H9 (cell line): ENCODE measurements at regions not wholly inside any gene's neighbourhood (a gene's known extent, or its start where the extent isn't known, plus 50 kb on each side); places are given as distances from the start of the nearest gene placed in this dataset.

Experiments used
- DNase-seq: peaks from one replicate; pipeline ENCODE4 v3.0.0-alpha.2; 2017
- H2AFZ ChIP-seq: one replicate; pipeline ENCODE4 v1.6.1; 2013; ENCODE audit warnings: mild to moderate bottlenecking, low read length, control low read depth, moderate library complexity
- H2AK5ac ChIP-seq: 2 replicates; pipeline ENCODE4 v1.6.1; 2013; ENCODE audit warnings: low read length, control low read depth, mixed read lengths; ENCODE audit not compliant: insufficient read length
- H2BK120ac ChIP-seq: one replicate; pipeline ENCODE4 v1.6.1; 2013; ENCODE audit warnings: low read depth, mild to moderate bottlenecking, low read length, control low read depth, inconsistent platforms; ENCODE audit not compliant: poor library complexity, severe bottlenecking
- H2BK12ac ChIP-seq: 2 replicates; pipeline ENCODE4 v1.6.1; 2013; ENCODE audit warnings: low read length, control low read depth, mixed read lengths, low read depth; ENCODE audit not compliant: insufficient read length
- H2BK15ac ChIP-seq: 2 replicates; pipeline ENCODE4 v1.6.1; 2013; ENCODE audit warnings: low read depth, low read length, control low read depth
- H2BK20ac ChIP-seq: one replicate; pipeline ENCODE4 v1.6.1; 2013; ENCODE audit warnings: low read depth, mild to moderate bottlenecking, low read length, control low read depth, inconsistent platforms; ENCODE audit not compliant: poor library complexity, severe bottlenecking
- H2BK5ac ChIP-seq: 2 replicates; pipeline ENCODE4 v1.6.1; 2013; ENCODE audit warnings: low read length, control low read depth, mixed read lengths; ENCODE audit not compliant: insufficient read length
- H3K14ac ChIP-seq: 2 replicates; pipeline ENCODE4 v1.6.1; 2013; ENCODE audit warnings: low read length, control low read depth; ENCODE audit not compliant: insufficient read depth
- H3K18ac ChIP-seq: 2 replicates; pipeline ENCODE4 v1.6.1; 2013; ENCODE audit warnings: low read depth, mild to moderate bottlenecking, mixed read lengths, low read length, control low read depth; ENCODE audit not compliant: insufficient read length
- H3K23ac ChIP-seq: 2 replicates; pipeline ENCODE4 v1.6.1; 2013; ENCODE audit warnings: low read length, control low read depth, mixed read lengths, low read depth; ENCODE audit not compliant: insufficient read length
- H3K23me2 ChIP-seq: 2 replicates; pipeline ENCODE4 v1.6.1; 2013; ENCODE audit warnings: low read depth, mild to moderate bottlenecking, mixed read lengths, low read length, control low read depth; ENCODE audit not compliant: insufficient read length, poor library complexity, severe bottlenecking
- H3K27ac ChIP-seq: 2 replicates; pipeline ENCODE4 v1.5.1; 2013; ENCODE audit warnings: low read length, control low read depth, mixed read lengths, low read depth; ENCODE audit not compliant: insufficient read length
- H3K27me3 ChIP-seq: 2 replicates; pipeline ENCODE4 v1.6.1; 2013; ENCODE audit warnings: low read length, control low read depth, inconsistent platforms; ENCODE audit not compliant: insufficient read depth
- H3K4ac ChIP-seq: 2 replicates; pipeline ENCODE4 v1.6.1; 2013; ENCODE audit warnings: low read depth, mild to moderate bottlenecking, control low read depth, inconsistent platforms, low read length, moderate library complexity
- H3K4me1 ChIP-seq: 2 replicates; pipeline ENCODE4 v1.6.1; 2013; ENCODE audit warnings: low read length, control low read depth, inconsistent platforms; ENCODE audit not compliant: insufficient read depth
- H3K4me2 ChIP-seq: 2 replicates; pipeline ENCODE4 v1.6.1; 2013; ENCODE audit warnings: low read length, control low read depth, mixed read lengths; ENCODE audit not compliant: insufficient read length, insufficient read depth
- H3K56ac ChIP-seq: 2 replicates; pipeline ENCODE4 v1.6.1; 2013; ENCODE audit warnings: low read depth, mild to moderate bottlenecking, mixed read lengths, low read length, control low read depth; ENCODE audit not compliant: insufficient read length
- H3K79me1 ChIP-seq: 2 replicates; pipeline ENCODE4 v1.6.1; 2013; ENCODE audit warnings: low read depth, mild to moderate bottlenecking, moderate library complexity, low read length, control low read depth, inconsistent platforms; ENCODE audit not compliant: insufficient read depth, poor library complexity, severe bottlenecking
- H3K79me2 ChIP-seq: 2 replicates; pipeline ENCODE4 v1.6.1; 2013; ENCODE audit warnings: low read length, control low read depth, inconsistent platforms; ENCODE audit not compliant: insufficient read depth
- H3K9ac ChIP-seq: 2 replicates; pipeline ENCODE4 v1.6.1; 2013; ENCODE audit warnings: low read length, control low read depth, mixed read lengths; ENCODE audit not compliant: insufficient read length; ENCODE audit errors: extremely low read depth
- H3K9me3 ChIP-seq: one replicate; pipeline ENCODE4 v1.6.1; 2013; ENCODE audit warnings: low read depth, low read length, inconsistent platforms; ENCODE audit not compliant: control insufficient read depth
- H3T11ph ChIP-seq: one replicate; pipeline ENCODE4 v1.6.1; 2013; ENCODE audit warnings: mild to moderate bottlenecking, low read length, control low read depth, inconsistent platforms
- H4K20me1 ChIP-seq: one replicate; pipeline ENCODE4 v1.6.1; 2013; ENCODE audit not compliant: control insufficient read depth, insufficient read length, insufficient read depth
- H4K5ac ChIP-seq: 2 replicates; pipeline ENCODE4 v1.6.1; 2013; ENCODE audit warnings: low read depth, mild to moderate bottlenecking, mixed read lengths, low read length, control low read depth; ENCODE audit not compliant: insufficient read length
- H4K8ac ChIP-seq: replicated peaks from 2 replicates; pipeline ENCODE4 v1.6.1; 2013; ENCODE audit warnings: low read length, control low read depth, mixed read lengths, low read depth; ENCODE audit not compliant: insufficient read length
- H4K91ac ChIP-seq: 2 replicates; pipeline ENCODE4 v1.6.1; 2013; ENCODE audit warnings: low read depth, mild to moderate bottlenecking, moderate library complexity, mixed read lengths, low read length, control low read depth; ENCODE audit not compliant: insufficient read length
- H3K27ac Mint-ChIP-seq, 3 experiments: 2 replicates in 2 of 3; 3 replicates in 1 of 3; pipeline ENCODE4 v1.8.0; 2020 to 2021; ENCODE audit warnings: mixed read lengths in 3 of 3, mild to moderate bottlenecking in 1 of 3, moderate library complexity in 1 of 3
- H3K27me3 Mint-ChIP-seq: 2 replicates; pipeline ENCODE4 v1.8.0; 2021; ENCODE audit warnings: low read depth, mild to moderate bottlenecking, moderate library complexity, mixed read lengths
- H3K36me3 Mint-ChIP-seq, 3 experiments: 2 replicates in 2 of 3; 3 replicates in 1 of 3; pipeline ENCODE4 v1.8.0; 2020 to 2021; ENCODE audit warnings: low read depth in 3 of 3, mixed read lengths in 3 of 3; ENCODE audit not compliant: insufficient read depth in 1 of 3
- H3K4me1 Mint-ChIP-seq, 2 experiments: 2 replicates each; pipeline ENCODE4 v1.8.0; 2020; ENCODE audit warnings: mixed read lengths in 2 of 2
- H3K4me3 Mint-ChIP-seq, 2 experiments: 2 replicates in 1 of 2; 3 replicates in 1 of 2; pipeline ENCODE4 v1.8.0; 2020 to 2021; ENCODE audit warnings: mild to moderate bottlenecking in 2 of 2, mixed read lengths in 2 of 2, moderate library complexity in 1 of 2
- H3K9me3 Mint-ChIP-seq, 2 experiments: 2 replicates in 1 of 2; 3 replicates in 1 of 2; pipeline ENCODE4 v1.8.0; 2020; ENCODE audit warnings: mild to moderate bottlenecking in 2 of 2, mixed read lengths in 2 of 2, moderate library complexity in 1 of 2
- WGBS: extraction: QIAGEN DNeasy Blood & Tissue Kit; methylation state at CpG from one replicate; pipeline ENCODE4 v1.1.7; 2013; ENCODE audit warnings: missing lambda C conversion rate, low lambda C conversion rate, mixed read lengths; ENCODE audit not compliant: insufficient read length; ENCODE audit errors: extremely low coverage; 5-methylcytosine and 5-hydroxymethylcytosine counted together
- TF ChIP-seq, protein P1 (sequence below): fragments of 200-600 bp; sonication (generic); conservative IDR thresholded peaks from 3 replicates; pipeline ENCODE4 v1.8.0; 2021; ENCODE audit warnings: antibody characterized with exemption, mild to moderate bottlenecking

GRCh38 chr6:106003268-106003987 lies 82.7 kb upstream of the PRDM1 start:
- no peaks in the 10 kb centered on the region for H4K20me1 ChIP-seq
- no peak overlapping the region for H3K4me2 ChIP-seq
- H3K79me2 ChIP-seq, result no peaks in the 10 kb centered on the region
- H3K4me1 Mint-ChIP-seq, result peaks cover 64 to 66% of the 10 kb centered on the region in 2 experiments
- WGBS, result no CpG with 5 or more reads among the region's 2 CpGs
- TF ChIP-seq, protein P1, sequence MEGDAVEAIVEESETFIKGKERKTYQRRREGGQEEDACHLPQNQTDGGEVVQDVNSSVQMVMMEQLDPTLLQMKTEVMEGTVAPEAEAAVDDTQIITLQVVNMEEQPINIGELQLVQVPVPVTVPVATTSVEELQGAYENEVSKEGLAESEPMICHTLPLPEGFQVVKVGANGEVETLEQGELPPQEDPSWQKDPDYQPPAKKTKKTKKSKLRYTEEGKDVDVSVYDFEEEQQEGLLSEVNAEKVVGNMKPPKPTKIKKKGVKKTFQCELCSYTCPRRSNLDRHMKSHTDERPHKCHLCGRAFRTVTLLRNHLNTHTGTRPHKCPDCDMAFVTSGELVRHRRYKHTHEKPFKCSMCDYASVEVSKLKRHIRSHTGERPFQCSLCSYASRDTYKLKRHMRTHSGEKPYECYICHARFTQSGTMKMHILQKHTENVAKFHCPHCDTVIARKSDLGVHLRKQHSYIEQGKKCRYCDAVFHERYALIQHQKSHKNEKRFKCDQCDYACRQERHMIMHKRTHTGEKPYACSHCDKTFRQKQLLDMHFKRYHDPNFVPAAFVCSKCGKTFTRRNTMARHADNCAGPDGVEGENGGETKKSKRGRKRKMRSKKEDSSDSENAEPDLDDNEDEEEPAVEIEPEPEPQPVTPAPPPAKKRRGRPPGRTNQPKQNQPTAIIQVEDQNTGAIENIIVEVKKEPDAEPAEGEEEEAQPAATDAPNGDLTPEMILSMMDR, result no peak
- H3K56ac ChIP-seq, result no peak overlapping the region
- no peak overlapping the region for H4K8ac ChIP-seq
- peaks cover 0 to 3% of the 10 kb centered on the region in 2 experiments; a peak in 2 of 5 replicates for H3K9me3 Mint-ChIP-seq
- no peak overlapping the region for H2AFZ ChIP-seq
- H4K91ac ChIP-seq, result no peak overlapping the region
- peaks cover 5% of the 10 kb centered on the region for H3K27me3 Mint-ChIP-seq
- no peak for DNase-seq
- no peaks in the 10 kb centered on the region for H3K9me3 ChIP-seq
- no peaks in the 10 kb centered on the region for H3K23me2 ChIP-seq
- no peak overlapping the region for H2BK120ac ChIP-seq
- H2BK12ac ChIP-seq, result no peak overlapping the region
- H4K5ac ChIP-seq, result no peak overlapping the region
- H3K4me1 ChIP-seq, result peaks cover 4% of the 10 kb centered on the region; the same call in 1 of the 2 replicates
- H3K36me3 Mint-ChIP-seq, result no peaks in the 10 kb centered on the region
- no peak overlapping the region for H3K18ac ChIP-seq
- no peak overlapping the region for H2BK15ac ChIP-seq
- H3K27ac Mint-ChIP-seq, result no peak overlapping the region
- no peak overlapping the region for H3T11ph ChIP-seq
- H3K79me1 ChIP-seq, result no peaks in the 10 kb centered on the region
- no peak overlapping the region for H3K9ac ChIP-seq
- H3K23ac ChIP-seq, result no peak overlapping the region
- H2BK5ac ChIP-seq, result no peak overlapping the region
- H2AK5ac ChIP-seq, result no peak overlapping the region
- peaks cover 2% of the 10 kb centered on the region; the same call in 1 of the 2 replicates for H3K27me3 ChIP-seq
- no peak overlapping the region for H3K4me3 Mint-ChIP-seq
- H3K14ac ChIP-seq, result no peak overlapping the region
- H3K4ac ChIP-seq, result no peak overlapping the region
- H3K27ac ChIP-seq, result no peak overlapping the region
- no peak overlapping the region for H2BK20ac ChIP-seq
